Smooth muscle cell (in vitro differentiated cells): ENCODE measurements at regions not wholly inside any gene's neighbourhood (a gene's known extent, or its start where the extent isn't known, plus 50 kb on each side); places are given as distances from the start of the nearest gene placed in this dataset.

Source experiments
- DNase-seq: peaks from one replicate; lab custom pipeline; 2025; ENCODE audit not compliant: unreplicated experiment; lab: John Stamatoyannopoulos, UW
- H2AFZ ChIP-seq: fragments of 200-600 bp; sonication (generic); 2 replicates; pipeline ENCODE4 v1.6.0; 2016; ENCODE audit warnings: antibody characterized with exemption, low read depth, mild to moderate bottlenecking
- H3F3A ChIP-seq: fragments of 200-600 bp; sonication (generic); 2 replicates; pipeline ENCODE4 v1.6.0; 2017; ENCODE audit warnings: antibody characterized with exemption, low read depth
- H3K27ac ChIP-seq: fragments of 200-600 bp; sonication (generic); 2 replicates; pipeline ENCODE4 v1.5.1; 2016; ENCODE audit warnings: low read depth, mild to moderate bottlenecking
- H3K27me3 ChIP-seq: fragments of 200-600 bp; sonication (generic); 2 replicates; pipeline ENCODE4 v1.6.1; 2016; ENCODE audit warnings: low read depth, mild to moderate bottlenecking
- H3K36me3 ChIP-seq: fragments of 200-600 bp; sonication (generic); 2 replicates; pipeline ENCODE4 v1.5.1; 2016; ENCODE audit warnings: low read depth
- H3K4me1 ChIP-seq: fragments of 200-600 bp; sonication (generic); 2 replicates; pipeline ENCODE4 v1.5.1; 2016; ENCODE audit warnings: low read depth
- H3K4me2 ChIP-seq: fragments of 200-600 bp; sonication (generic); 2 replicates; pipeline ENCODE4 v1.6.0; 2016; ENCODE audit warnings: mild to moderate bottlenecking
- H3K4me3 ChIP-seq: fragments of 200-600 bp; sonication (generic); 2 replicates; pipeline ENCODE4 v1.5.1; 2016; ENCODE audit warnings: mild to moderate bottlenecking
- H3K79me2 ChIP-seq: fragments of 200-600 bp; sonication (generic); 2 replicates; pipeline ENCODE4 v1.6.0; 2016; ENCODE audit warnings: low read depth, mild to moderate bottlenecking
- H3K9ac ChIP-seq: fragments of 200-600 bp; sonication (generic); 2 replicates; pipeline ENCODE4 v1.6.0; 2016; ENCODE audit warnings: low read depth
- H3K9me3 ChIP-seq: fragments of 200-600 bp; sonication (generic); replicated peaks from 2 replicates; pipeline ENCODE4 v1.5.1; 2016; ENCODE audit warnings: low read depth
- H4K20me1 ChIP-seq: fragments of 200-600 bp; sonication (generic); 2 replicates; pipeline ENCODE4 v1.6.0; 2016; ENCODE audit warnings: low read depth
- CTCF ChIP-seq: fragments of 200-600 bp; sonication (generic); IDR thresholded peaks from 2 replicates; pipeline ENCODE4 v1.5.1; 2017; ENCODE audit warnings: borderline replicate concordance, mild to moderate bottlenecking, antibody characterized with exemption; ENCODE audit not compliant: insufficient read depth, poor library complexity, severe bottlenecking
- WGBS: methylation state at CpG from one replicate; pipeline ENCODE4 v1.1.7; 2016; ENCODE audit warnings: low lambda C conversion rate; 5-methylcytosine and 5-hydroxymethylcytosine counted together

- Histone ChIP-seq H3F3A (no peaks in the 10 kb centered on the region), H3K27me3 (no peaks in the 10 kb centered on the region), H3K27ac (no peak overlapping the region), H3K36me3 (no peaks in the 10 kb centered on the region), H3K4me2 (no peak overlapping the region), H2AFZ (no peak overlapping the region), H3K9ac (no peak overlapping the region), H3K4me1 (no peaks in the 10 kb centered on the region), H3K9me3 (no peaks in the 10 kb centered on the region), H3K79me2 (no peaks in the 10 kb centered on the region), H4K20me1 (no peaks in the 10 kb centered on the region), H3K4me3 (no peak overlapping the region)
- peak; percentile 25 for TF ChIP-seq CTCF
- DNase-seq, result no peak
- 78% methylated on average over 5 of the region's 5 CpGs for WGBS
Observed at GRCh38 chr19:30968210-30968609, 381.0 kb downstream of the TSHZ3 start.

- Histone ChIP-seq H3K9ac (no peak overlapping the region), H3K79me2 (no peaks in the 10 kb centered on the region), H3K36me3 (no peaks in the 10 kb centered on the region), H3F3A (no peaks in the 10 kb centered on the region), H4K20me1 (no peaks in the 10 kb centered on the region), H2AFZ (no peak overlapping the region), H3K27ac (no peak overlapping the region), H3K27me3 (no peaks in the 10 kb centered on the region), H3K9me3 (no peaks in the 10 kb centered on the region), H3K4me2 (no peak overlapping the region), H3K4me1 (no peaks in the 10 kb centered on the region), H3K4me3 (no peak overlapping the region)
- whole genome bisulfite sequencing, result 94% methylated on average over 4 of the region's 4 CpGs
- no peak for TF ChIP-seq CTCF
- no peak for DNase-seq
Observed at GRCh38 chr19:30966486-30966885, 382.8 kb downstream of the TSHZ3 start.

- WGBS, result 97% methylated on average over 3 of the region's 3 CpGs
- no peaks in the 10 kb centered on the region for H4K20me1 ChIP-seq
- H3K27ac ChIP-seq, result no peak overlapping the region
- no peaks in the 10 kb centered on the region for H3K36me3 ChIP-seq
- no peak for DNase-seq
- H3K27me3 ChIP-seq, result peaks cover 4% of the 10 kb centered on the region
- H3K4me1 ChIP-seq, result no peaks in the 10 kb centered on the region
- H3K4me2 ChIP-seq, result no peak overlapping the region
- no peak overlapping the region for H3K9ac ChIP-seq
- no peaks in the 10 kb centered on the region for H3K79me2 ChIP-seq
- no peaks in the 10 kb centered on the region for H3K9me3 ChIP-seq
- H3F3A ChIP-seq, result no peaks in the 10 kb centered on the region
- no peak overlapping the region for H2AFZ ChIP-seq
- no peak overlapping the region for H3K4me3 ChIP-seq
- no peak for TF ChIP-seq CTCF
Observed at GRCh38 chr19:30959011-30959410, 390.2 kb downstream of the TSHZ3 start.
